ENCODE measurements at regions not wholly inside any gene's neighbourhood (a gene's known extent, or its start where the extent isn't known, plus 50 kb on each side); places are given as distances from the start of the nearest gene placed in this dataset.
"Not testable (repeated sequence)": the region's sequence is repeated elsewhere in the genome, so short reads cannot be mapped to it uniquely, and the experiment has no call there.

DNA sequence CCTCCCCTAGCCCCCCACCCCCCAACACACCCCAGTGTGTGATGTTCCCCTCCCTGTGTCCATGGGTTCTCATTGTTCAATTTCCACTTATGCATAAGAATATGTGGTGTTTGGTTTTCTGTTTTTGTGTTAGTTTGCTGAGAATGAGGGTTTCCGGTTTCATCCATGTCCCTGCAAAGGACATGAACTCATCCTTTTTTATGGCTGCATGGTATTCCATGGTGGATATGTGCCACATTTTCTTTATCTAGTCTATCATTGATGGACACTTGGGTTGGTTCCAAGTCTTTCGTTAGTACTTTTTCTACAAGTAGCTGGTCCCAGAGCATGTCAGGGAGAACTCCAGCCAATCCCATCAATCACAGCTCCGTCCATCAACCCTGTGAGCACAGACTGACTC is 350.3 kb downstream of the SETD4 start:
- TF ChIP-seq, protein P1, sequence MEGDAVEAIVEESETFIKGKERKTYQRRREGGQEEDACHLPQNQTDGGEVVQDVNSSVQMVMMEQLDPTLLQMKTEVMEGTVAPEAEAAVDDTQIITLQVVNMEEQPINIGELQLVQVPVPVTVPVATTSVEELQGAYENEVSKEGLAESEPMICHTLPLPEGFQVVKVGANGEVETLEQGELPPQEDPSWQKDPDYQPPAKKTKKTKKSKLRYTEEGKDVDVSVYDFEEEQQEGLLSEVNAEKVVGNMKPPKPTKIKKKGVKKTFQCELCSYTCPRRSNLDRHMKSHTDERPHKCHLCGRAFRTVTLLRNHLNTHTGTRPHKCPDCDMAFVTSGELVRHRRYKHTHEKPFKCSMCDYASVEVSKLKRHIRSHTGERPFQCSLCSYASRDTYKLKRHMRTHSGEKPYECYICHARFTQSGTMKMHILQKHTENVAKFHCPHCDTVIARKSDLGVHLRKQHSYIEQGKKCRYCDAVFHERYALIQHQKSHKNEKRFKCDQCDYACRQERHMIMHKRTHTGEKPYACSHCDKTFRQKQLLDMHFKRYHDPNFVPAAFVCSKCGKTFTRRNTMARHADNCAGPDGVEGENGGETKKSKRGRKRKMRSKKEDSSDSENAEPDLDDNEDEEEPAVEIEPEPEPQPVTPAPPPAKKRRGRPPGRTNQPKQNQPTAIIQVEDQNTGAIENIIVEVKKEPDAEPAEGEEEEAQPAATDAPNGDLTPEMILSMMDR (IDR thresholded peaks at IDR 0.05) = not testable (repeated sequence)
- not testable (repeated sequence) for TF ChIP-seq POLR2A (IDR thresholded peaks at IDR 0.05)

Data from thyroid gland (tissue), 4 donors.